ENCODE measurements at regions not wholly inside any gene's neighbourhood (a gene's known extent, or its start where the extent isn't known, plus 50 kb on each side); places are given as distances from the start of the nearest gene placed in this dataset.

GRCh38 chr22:27011717-27012116 is 354.3 kb downstream of the MIAT start:
- in situ Hi-C loops (cut with HindIII; ENCODE audit: low sequenced_read_pairs) = no loop called here

GRCh38 chr22:27019827-27020226 is 362.4 kb downstream of the MIAT start:
- DNase-seq (ENCODE audit: low spot score) = no peak
- in situ Hi-C loops (cut with HindIII; ENCODE audit: low sequenced_read_pairs) = no loop called here

More at GRCh38 chr22:27011717-27012116, 354.3 kb downstream of the MIAT start:
- DNase-seq (ENCODE audit: low spot score) = no peak

- no peak for DNase-seq (ENCODE audit: low spot score)
- in situ Hi-C loops (cut with HindIII; ENCODE audit: low sequenced_read_pairs) = no loop called here
Observed at GRCh38 chr22:27022274-27022895, 365.0 kb downstream of the MIAT start.

GRCh38 chr22:27022896-27023361 is 365.5 kb downstream of the MIAT start:
- no peak for DNase-seq (ENCODE audit: low spot score)
- in situ Hi-C loops (cut with HindIII; ENCODE audit: low sequenced_read_pairs) = no loop called here

GRCh38 chr22:27023591-27023990 is 366.2 kb downstream of the MIAT start:
- in situ Hi-C loops (cut with HindIII; ENCODE audit: low sequenced_read_pairs) = no loop called here
- no peak for DNase-seq (ENCODE audit: low spot score)

- in situ Hi-C loops (cut with HindIII; ENCODE audit: low sequenced_read_pairs) = no loop called here
- DNase-seq (ENCODE audit: low spot score) = no peak
Observed at GRCh38 chr22:27024982-27025381, 367.6 kb downstream of the MIAT start.

- no peak for DNase-seq (ENCODE audit: low spot score)
- in situ Hi-C loops (cut with HindIII; ENCODE audit: low sequenced_read_pairs) = no loop called here
Observed at GRCh38 chr22:27028093-27028492, 370.7 kb downstream of the MIAT start.

GRCh38 chr22:27029584-27030130 is 372.3 kb downstream of the MIAT start:
- DNase-seq (ENCODE audit: low spot score) = no peak
- in situ Hi-C loops (cut with HindIII; ENCODE audit: low sequenced_read_pairs) = no loop called here

GRCh38 chr22:27032091-27032761 is 374.8 kb downstream of the MIAT start:
- DNase-seq (ENCODE audit: low spot score) = peak; percentile 75

GRCh38 chr22:27041745-27042310 is 384.4 kb downstream of the MIAT start:
- DNase-seq (ENCODE audit: low spot score) = no peak
- in situ Hi-C loops (cut with HindIII; ENCODE audit: low sequenced_read_pairs) = no loop called here

More at GRCh38 chr22:27032091-27032761, 374.8 kb downstream of the MIAT start:
- in situ Hi-C loops (cut with HindIII; ENCODE audit: low sequenced_read_pairs) = no loop called here

- in situ Hi-C loops (cut with HindIII; ENCODE audit: low sequenced_read_pairs) = no loop called here
- DNase-seq (ENCODE audit: low spot score) = no peak
Observed at GRCh38 chr22:27043262-27043661, 385.9 kb downstream of the MIAT start.

GRCh38 chr22:27045103-27045947 is 387.9 kb downstream of the MIAT start:
- in situ Hi-C loops (cut with HindIII; ENCODE audit: low sequenced_read_pairs) = no loop called here
- DNase-seq (ENCODE audit: low spot score) = no peak

GRCh38 chr22:27046086-27046485 is 388.7 kb downstream of the MIAT start:
- in situ Hi-C loops (cut with HindIII; ENCODE audit: low sequenced_read_pairs) = no loop called here
- no peak for DNase-seq (ENCODE audit: low spot score)

- no peak for DNase-seq (ENCODE audit: low spot score)
- in situ Hi-C loops (cut with HindIII; ENCODE audit: low sequenced_read_pairs) = no loop called here
Observed at GRCh38 chr22:27046603-27047002, 389.2 kb downstream of the MIAT start.

GRCh38 chr22:27050771-27051170 is 393.4 kb downstream of the MIAT start:
- DNase-seq (ENCODE audit: low spot score) = no peak
- in situ Hi-C loops (cut with HindIII; ENCODE audit: low sequenced_read_pairs) = no loop called here

- in situ Hi-C loops (cut with HindIII; ENCODE audit: low sequenced_read_pairs) = no loop called here
- no peak for DNase-seq (ENCODE audit: low spot score)
Observed at GRCh38 chr22:27051407-27051806, 394.0 kb downstream of the MIAT start.

- in situ Hi-C loops (cut with HindIII; ENCODE audit: low sequenced_read_pairs) = no loop called here
- no peak for DNase-seq (ENCODE audit: low spot score)
Observed at GRCh38 chr22:27057717-27058116, 400.3 kb downstream of the MIAT start.

GRCh38 chr22:27060190-27060589 is 402.8 kb downstream of the MIAT start:
- no peak for DNase-seq (ENCODE audit: low spot score)
- in situ Hi-C loops (cut with HindIII; ENCODE audit: low sequenced_read_pairs) = no loop called here

GRCh38 chr22:27062910-27063309 is 405.5 kb downstream of the MIAT start:
- DNase-seq (ENCODE audit: low spot score) = no peak

More at GRCh38 chr22:27062910-27063309, 405.5 kb downstream of the MIAT start:
- in situ Hi-C loops (cut with HindIII; ENCODE audit: low sequenced_read_pairs) = no loop called here

Measured in G401 (cell line).